H9 (cell line): ENCODE measurements at regions not wholly inside any gene's neighbourhood (a gene's known extent, or its start where the extent isn't known, plus 50 kb on each side); places are given as distances from the start of the nearest gene placed in this dataset.

Source experiments
- DNase-seq: peaks from one replicate; pipeline ENCODE4 v3.0.0-alpha.2; 2017
- H2AFZ ChIP-seq: one replicate; pipeline ENCODE4 v1.6.1; 2013; ENCODE audit warnings: mild to moderate bottlenecking, low read length, control low read depth, moderate library complexity
- H2AK5ac ChIP-seq: 2 replicates; pipeline ENCODE4 v1.6.1; 2013; ENCODE audit warnings: low read length, control low read depth, mixed read lengths; ENCODE audit not compliant: insufficient read length
- H2BK120ac ChIP-seq: one replicate; pipeline ENCODE4 v1.6.1; 2013; ENCODE audit warnings: low read depth, mild to moderate bottlenecking, low read length, control low read depth, inconsistent platforms; ENCODE audit not compliant: poor library complexity, severe bottlenecking
- H2BK12ac ChIP-seq: 2 replicates; pipeline ENCODE4 v1.6.1; 2013; ENCODE audit warnings: low read length, control low read depth, mixed read lengths, low read depth; ENCODE audit not compliant: insufficient read length
- H2BK15ac ChIP-seq: 2 replicates; pipeline ENCODE4 v1.6.1; 2013; ENCODE audit warnings: low read depth, low read length, control low read depth
- H2BK20ac ChIP-seq: one replicate; pipeline ENCODE4 v1.6.1; 2013; ENCODE audit warnings: low read depth, mild to moderate bottlenecking, low read length, control low read depth, inconsistent platforms; ENCODE audit not compliant: poor library complexity, severe bottlenecking
- H2BK5ac ChIP-seq: 2 replicates; pipeline ENCODE4 v1.6.1; 2013; ENCODE audit warnings: low read length, control low read depth, mixed read lengths; ENCODE audit not compliant: insufficient read length
- H3K14ac ChIP-seq: 2 replicates; pipeline ENCODE4 v1.6.1; 2013; ENCODE audit warnings: low read length, control low read depth; ENCODE audit not compliant: insufficient read depth
- H3K18ac ChIP-seq: 2 replicates; pipeline ENCODE4 v1.6.1; 2013; ENCODE audit warnings: low read depth, mild to moderate bottlenecking, mixed read lengths, low read length, control low read depth; ENCODE audit not compliant: insufficient read length
- H3K23ac ChIP-seq: 2 replicates; pipeline ENCODE4 v1.6.1; 2013; ENCODE audit warnings: low read length, control low read depth, mixed read lengths, low read depth; ENCODE audit not compliant: insufficient read length
- H3K23me2 ChIP-seq: 2 replicates; pipeline ENCODE4 v1.6.1; 2013; ENCODE audit warnings: low read depth, mild to moderate bottlenecking, mixed read lengths, low read length, control low read depth; ENCODE audit not compliant: insufficient read length, poor library complexity, severe bottlenecking
- H3K27ac ChIP-seq: 2 replicates; pipeline ENCODE4 v1.5.1; 2013; ENCODE audit warnings: low read length, control low read depth, mixed read lengths, low read depth; ENCODE audit not compliant: insufficient read length
- H3K27me3 ChIP-seq: 2 replicates; pipeline ENCODE4 v1.6.1; 2013; ENCODE audit warnings: low read length, control low read depth, inconsistent platforms; ENCODE audit not compliant: insufficient read depth
- H3K4ac ChIP-seq: 2 replicates; pipeline ENCODE4 v1.6.1; 2013; ENCODE audit warnings: low read depth, mild to moderate bottlenecking, control low read depth, inconsistent platforms, low read length, moderate library complexity
- H3K4me1 ChIP-seq: 2 replicates; pipeline ENCODE4 v1.6.1; 2013; ENCODE audit warnings: low read length, control low read depth, inconsistent platforms; ENCODE audit not compliant: insufficient read depth
- H3K4me2 ChIP-seq: 2 replicates; pipeline ENCODE4 v1.6.1; 2013; ENCODE audit warnings: low read length, control low read depth, mixed read lengths; ENCODE audit not compliant: insufficient read length, insufficient read depth
- H3K56ac ChIP-seq: 2 replicates; pipeline ENCODE4 v1.6.1; 2013; ENCODE audit warnings: low read depth, mild to moderate bottlenecking, mixed read lengths, low read length, control low read depth; ENCODE audit not compliant: insufficient read length
- H3K79me1 ChIP-seq: 2 replicates; pipeline ENCODE4 v1.6.1; 2013; ENCODE audit warnings: low read depth, mild to moderate bottlenecking, moderate library complexity, low read length, control low read depth, inconsistent platforms; ENCODE audit not compliant: insufficient read depth, poor library complexity, severe bottlenecking
- H3K79me2 ChIP-seq: 2 replicates; pipeline ENCODE4 v1.6.1; 2013; ENCODE audit warnings: low read length, control low read depth, inconsistent platforms; ENCODE audit not compliant: insufficient read depth
- H3K9ac ChIP-seq: 2 replicates; pipeline ENCODE4 v1.6.1; 2013; ENCODE audit warnings: low read length, control low read depth, mixed read lengths; ENCODE audit not compliant: insufficient read length; ENCODE audit errors: extremely low read depth
- H3K9me3 ChIP-seq: one replicate; pipeline ENCODE4 v1.6.1; 2013; ENCODE audit warnings: low read depth, low read length, inconsistent platforms; ENCODE audit not compliant: control insufficient read depth
- H3T11ph ChIP-seq: one replicate; pipeline ENCODE4 v1.6.1; 2013; ENCODE audit warnings: mild to moderate bottlenecking, low read length, control low read depth, inconsistent platforms
- H4K20me1 ChIP-seq: one replicate; pipeline ENCODE4 v1.6.1; 2013; ENCODE audit not compliant: control insufficient read depth, insufficient read length, insufficient read depth
- H4K5ac ChIP-seq: 2 replicates; pipeline ENCODE4 v1.6.1; 2013; ENCODE audit warnings: low read depth, mild to moderate bottlenecking, mixed read lengths, low read length, control low read depth; ENCODE audit not compliant: insufficient read length
- H4K8ac ChIP-seq: replicated peaks from 2 replicates; pipeline ENCODE4 v1.6.1; 2013; ENCODE audit warnings: low read length, control low read depth, mixed read lengths, low read depth; ENCODE audit not compliant: insufficient read length
- H4K91ac ChIP-seq: 2 replicates; pipeline ENCODE4 v1.6.1; 2013; ENCODE audit warnings: low read depth, mild to moderate bottlenecking, moderate library complexity, mixed read lengths, low read length, control low read depth; ENCODE audit not compliant: insufficient read length
- H3K27ac Mint-ChIP-seq, 3 experiments: 2 replicates in 2 of 3; 3 replicates in 1 of 3; pipeline ENCODE4 v1.8.0; 2020 to 2021; ENCODE audit warnings: mixed read lengths in 3 of 3, mild to moderate bottlenecking in 1 of 3, moderate library complexity in 1 of 3
- H3K27me3 Mint-ChIP-seq: 2 replicates; pipeline ENCODE4 v1.8.0; 2021; ENCODE audit warnings: low read depth, mild to moderate bottlenecking, moderate library complexity, mixed read lengths
- H3K36me3 Mint-ChIP-seq, 3 experiments: 2 replicates in 2 of 3; 3 replicates in 1 of 3; pipeline ENCODE4 v1.8.0; 2020 to 2021; ENCODE audit warnings: low read depth in 3 of 3, mixed read lengths in 3 of 3; ENCODE audit not compliant: insufficient read depth in 1 of 3
- H3K4me1 Mint-ChIP-seq, 2 experiments: 2 replicates each; pipeline ENCODE4 v1.8.0; 2020; ENCODE audit warnings: mixed read lengths in 2 of 2
- H3K4me3 Mint-ChIP-seq, 2 experiments: 2 replicates in 1 of 2; 3 replicates in 1 of 2; pipeline ENCODE4 v1.8.0; 2020 to 2021; ENCODE audit warnings: mild to moderate bottlenecking in 2 of 2, mixed read lengths in 2 of 2, moderate library complexity in 1 of 2
- H3K9me3 Mint-ChIP-seq, 2 experiments: 2 replicates in 1 of 2; 3 replicates in 1 of 2; pipeline ENCODE4 v1.8.0; 2020; ENCODE audit warnings: mild to moderate bottlenecking in 2 of 2, mixed read lengths in 2 of 2, moderate library complexity in 1 of 2
- WGBS: extraction: QIAGEN DNeasy Blood & Tissue Kit; methylation state at CpG from one replicate; pipeline ENCODE4 v1.1.7; 2013; ENCODE audit warnings: missing lambda C conversion rate, low lambda C conversion rate, mixed read lengths; ENCODE audit not compliant: insufficient read length; ENCODE audit errors: extremely low coverage; 5-methylcytosine and 5-hydroxymethylcytosine counted together
- TF ChIP-seq, protein P1 (sequence below): fragments of 200-600 bp; sonication (generic); conservative IDR thresholded peaks from 3 replicates; pipeline ENCODE4 v1.8.0; 2021; ENCODE audit warnings: antibody characterized with exemption, mild to moderate bottlenecking

DNA sequence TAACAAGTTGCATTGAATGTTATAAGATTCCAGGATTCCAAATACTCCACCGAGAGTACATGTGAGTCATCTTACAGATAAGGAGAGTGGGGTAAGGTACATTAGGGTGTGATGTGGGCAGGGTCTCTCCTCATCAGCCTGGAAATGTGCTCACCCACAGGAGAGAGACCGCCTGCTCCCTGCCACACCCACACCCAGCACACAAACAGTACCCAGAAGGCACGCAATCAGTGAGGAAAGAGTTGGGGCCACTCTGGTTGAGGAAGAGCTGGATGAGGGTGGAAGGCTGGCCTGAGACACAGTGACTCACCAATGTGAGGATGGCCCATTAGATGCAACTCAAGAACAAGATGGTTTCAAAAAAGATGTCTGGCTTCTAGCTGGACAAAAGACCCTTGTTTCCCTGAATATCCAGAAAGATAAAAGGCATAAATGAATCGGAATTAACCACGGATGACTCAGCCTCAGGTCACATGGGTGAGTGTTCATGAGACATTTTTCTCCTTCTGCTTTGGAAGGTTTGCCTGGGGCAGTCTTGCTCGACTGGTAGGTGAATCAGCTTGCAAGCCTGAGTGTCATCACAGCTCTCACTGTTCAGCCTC is 51.1 kb upstream of the LHFPL2 start:
- Histone ChIP-seq H3K23me2 (no peaks in the 10 kb centered on the region), H3K18ac (no peak overlapping the region), H3K79me2 (no peaks in the 10 kb centered on the region), H3K27me3 (no peaks in the 10 kb centered on the region), H3K9me3 (no peaks in the 10 kb centered on the region), H3K27ac (no peak overlapping the region), H2BK20ac (no peak overlapping the region), H4K8ac (no peak overlapping the region), H2BK15ac (no peak overlapping the region), H2AK5ac (no peak overlapping the region), H4K5ac (no peak overlapping the region), H3K14ac (no peak overlapping the region), H3K4me1 (no peaks in the 10 kb centered on the region), H3K23ac (no peak overlapping the region), H3T11ph (no peak overlapping the region), H3K4me2 (no peak overlapping the region), H4K20me1 (no peaks in the 10 kb centered on the region), H4K91ac (no peak overlapping the region), H3K79me1 (no peaks in the 10 kb centered on the region), H3K56ac (no peak overlapping the region), H2BK12ac (no peak overlapping the region), H2BK120ac (no peak overlapping the region), H3K9ac (no peak overlapping the region), H2BK5ac (no peak overlapping the region), H2AFZ (no peak overlapping the region), H3K4ac (no peak overlapping the region)
- Mint-ChIP-seq H3K4me3 (no peak overlapping the region), H3K4me1 (peaks cover 0 to 4% of the 10 kb centered on the region in 2 experiments; a peak in 1 of 4 replicates), H3K9me3 (peaks cover 10 to 19% of the 10 kb centered on the region in 2 experiments), H3K27ac (no peak overlapping the region), H3K36me3 (peaks cover 3 to 12% (median 12%) of the 10 kb centered on the region in 3 experiments; a peak in 5 of 7 replicates), H3K27me3 (peaks cover 5% of the 10 kb centered on the region; the same call in 1 of the 2 replicates)
- TF ChIP-seq, protein P1, sequence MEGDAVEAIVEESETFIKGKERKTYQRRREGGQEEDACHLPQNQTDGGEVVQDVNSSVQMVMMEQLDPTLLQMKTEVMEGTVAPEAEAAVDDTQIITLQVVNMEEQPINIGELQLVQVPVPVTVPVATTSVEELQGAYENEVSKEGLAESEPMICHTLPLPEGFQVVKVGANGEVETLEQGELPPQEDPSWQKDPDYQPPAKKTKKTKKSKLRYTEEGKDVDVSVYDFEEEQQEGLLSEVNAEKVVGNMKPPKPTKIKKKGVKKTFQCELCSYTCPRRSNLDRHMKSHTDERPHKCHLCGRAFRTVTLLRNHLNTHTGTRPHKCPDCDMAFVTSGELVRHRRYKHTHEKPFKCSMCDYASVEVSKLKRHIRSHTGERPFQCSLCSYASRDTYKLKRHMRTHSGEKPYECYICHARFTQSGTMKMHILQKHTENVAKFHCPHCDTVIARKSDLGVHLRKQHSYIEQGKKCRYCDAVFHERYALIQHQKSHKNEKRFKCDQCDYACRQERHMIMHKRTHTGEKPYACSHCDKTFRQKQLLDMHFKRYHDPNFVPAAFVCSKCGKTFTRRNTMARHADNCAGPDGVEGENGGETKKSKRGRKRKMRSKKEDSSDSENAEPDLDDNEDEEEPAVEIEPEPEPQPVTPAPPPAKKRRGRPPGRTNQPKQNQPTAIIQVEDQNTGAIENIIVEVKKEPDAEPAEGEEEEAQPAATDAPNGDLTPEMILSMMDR, result no peak
- DNase-seq, result no peak
- no CpG with 5 or more reads among the region's 6 CpGs for WGBS
